ENCODE measurements at regions not wholly inside any gene's neighbourhood (a gene's known extent, or its start where the extent isn't known, plus 50 kb on each side); places are given as distances from the start of the nearest gene placed in this dataset.
"Not testable (repeated sequence)": the region's sequence is repeated elsewhere in the genome, so short reads cannot be mapped to it uniquely, and the experiment has no call there.

- ATAC-seq (replicated peaks) = no peak
- no peaks in the 10 kb centered on the region for H3K4me1 Mint-ChIP-seq
- no peaks in the 10 kb centered on the region for H3K36me3 Mint-ChIP-seq (ENCODE audit: low read depth)
These were observed 81.5 kb upstream of the OSBPL8 start for GRCh38 chr12:76641073-76641472.

GRCh38 chr12:76641961-76642360 lies 82.4 kb upstream of the OSBPL8 start:
- Mint-ChIP-seq H3K4me3 (no peak overlapping the region), H3K9me3 (no peaks in the 10 kb centered on the region), H3K27ac (no peak overlapping the region), H3K27me3 (peaks cover 11% of the 10 kb centered on the region), H3K4me1 (no peaks in the 10 kb centered on the region), H3K36me3 (ENCODE audit: low read depth) (no peaks in the 10 kb centered on the region)
- no peak for ATAC-seq (replicated peaks)

More at GRCh38 chr12:76641073-76641472, 81.5 kb upstream of the OSBPL8 start:
- H3K4me3 Mint-ChIP-seq = no peak overlapping the region
- peaks cover 11% of the 10 kb centered on the region for H3K27me3 Mint-ChIP-seq
- H3K9me3 Mint-ChIP-seq = no peaks in the 10 kb centered on the region
- H3K27ac Mint-ChIP-seq = no peak overlapping the region

GRCh38 chr12:76643438-76643837 lies 83.9 kb upstream of the OSBPL8 start:
- no peak for ATAC-seq (replicated peaks)
- Mint-ChIP-seq H3K36me3 (ENCODE audit: low read depth) (no peaks in the 10 kb centered on the region), H3K27ac (no peak overlapping the region), H3K27me3 (peaks cover 11% of the 10 kb centered on the region), H3K4me1 (no peaks in the 10 kb centered on the region), H3K4me3 (no peak overlapping the region), H3K9me3 (no peaks in the 10 kb centered on the region)

- Mint-ChIP-seq H3K4me1 (no peaks in the 10 kb centered on the region), H3K27ac (no peak overlapping the region), H3K27me3 (peaks cover 15% of the 10 kb centered on the region), H3K9me3 (no peaks in the 10 kb centered on the region), H3K4me3 (no peak overlapping the region), H3K36me3 (ENCODE audit: low read depth) (no peaks in the 10 kb centered on the region)
- ATAC-seq (replicated peaks) = no peak
These were observed 85.4 kb upstream of the OSBPL8 start for GRCh38 chr12:76644950-76645349.

- ATAC-seq (replicated peaks) = no peak
- H3K4me3 Mint-ChIP-seq = no peak overlapping the region
- H3K9me3 Mint-ChIP-seq = no peaks in the 10 kb centered on the region
- H3K27ac Mint-ChIP-seq = no peak overlapping the region
- H3K27me3 Mint-ChIP-seq = peaks cover 15% of the 10 kb centered on the region
- no peaks in the 10 kb centered on the region for H3K4me1 Mint-ChIP-seq
- H3K36me3 Mint-ChIP-seq (ENCODE audit: low read depth) = no peaks in the 10 kb centered on the region
These were observed 86.4 kb upstream of the OSBPL8 start for GRCh38 chr12:76645934-76646333.

GRCh38 chr12:76646366-76646765 lies 86.8 kb upstream of the OSBPL8 start:
- H3K27me3 Mint-ChIP-seq = peaks cover 17% of the 10 kb centered on the region
- no peak overlapping the region for H3K27ac Mint-ChIP-seq
- H3K36me3 Mint-ChIP-seq (ENCODE audit: low read depth) = no peaks in the 10 kb centered on the region
- ATAC-seq (replicated peaks) = no peak
- no peaks in the 10 kb centered on the region for H3K9me3 Mint-ChIP-seq
- H3K4me3 Mint-ChIP-seq = no peak overlapping the region
- H3K4me1 Mint-ChIP-seq = no peaks in the 10 kb centered on the region

GRCh38 chr12:76649099-76649498 lies 89.5 kb upstream of the OSBPL8 start:
- no peaks in the 10 kb centered on the region for H3K4me1 Mint-ChIP-seq
- H3K4me3 Mint-ChIP-seq = no peak overlapping the region

GRCh38 chr12:76652402-76652801 lies 92.8 kb upstream of the OSBPL8 start:
- H3K4me1 Mint-ChIP-seq = no peaks in the 10 kb centered on the region
- H3K9me3 Mint-ChIP-seq = no peaks in the 10 kb centered on the region
- no peak overlapping the region for H3K4me3 Mint-ChIP-seq
- no peak overlapping the region for H3K27ac Mint-ChIP-seq
- no peak for ATAC-seq (replicated peaks)
- no peaks in the 10 kb centered on the region for H3K36me3 Mint-ChIP-seq (ENCODE audit: low read depth)
- peaks cover 15% of the 10 kb centered on the region for H3K27me3 Mint-ChIP-seq

More at GRCh38 chr12:76649099-76649498, 89.5 kb upstream of the OSBPL8 start:
- no peaks in the 10 kb centered on the region for H3K9me3 Mint-ChIP-seq
- no peaks in the 10 kb centered on the region for H3K36me3 Mint-ChIP-seq (ENCODE audit: low read depth)
- H3K27ac Mint-ChIP-seq = no peak overlapping the region
- ATAC-seq (replicated peaks) = no peak
- peaks cover 12% of the 10 kb centered on the region for H3K27me3 Mint-ChIP-seq

GRCh38 chr12:76653342-76653741 lies 93.8 kb upstream of the OSBPL8 start:
- Mint-ChIP-seq H3K4me1 (no peaks in the 10 kb centered on the region), H3K27me3 (peaks cover 17% of the 10 kb centered on the region), H3K4me3 (no peak overlapping the region), H3K27ac (no peak overlapping the region), H3K9me3 (no peaks in the 10 kb centered on the region), H3K36me3 (ENCODE audit: low read depth) (no peaks in the 10 kb centered on the region)
- ATAC-seq (replicated peaks) = no peak

GRCh38 chr12:76664731-76665130 lies 99.2 kb upstream of the ZDHHC17 start:
- no peak overlapping the region for H3K4me3 Mint-ChIP-seq
- H3K27ac Mint-ChIP-seq = no peak overlapping the region
- peaks cover 14% of the 10 kb centered on the region for H3K27me3 Mint-ChIP-seq
- H3K9me3 Mint-ChIP-seq = peaks cover 4% of the 10 kb centered on the region
- no peak for ATAC-seq (replicated peaks)
- no peaks in the 10 kb centered on the region for H3K4me1 Mint-ChIP-seq
- no peaks in the 10 kb centered on the region for H3K36me3 Mint-ChIP-seq (ENCODE audit: low read depth)

- no peaks in the 10 kb centered on the region for H3K36me3 Mint-ChIP-seq (ENCODE audit: low read depth)
- no peak for ATAC-seq (replicated peaks)
- H3K27ac Mint-ChIP-seq = no peak overlapping the region
- H3K4me1 Mint-ChIP-seq = no peaks in the 10 kb centered on the region
- peaks cover 4% of the 10 kb centered on the region for H3K9me3 Mint-ChIP-seq
- peaks cover 11% of the 10 kb centered on the region for H3K27me3 Mint-ChIP-seq
- H3K4me3 Mint-ChIP-seq = no peak overlapping the region
These were observed 97.6 kb upstream of the ZDHHC17 start for GRCh38 chr12:76666290-76666835.

GRCh38 chr12:76669981-76670380 lies 93.9 kb upstream of the ZDHHC17 start:
- Mint-ChIP-seq H3K9me3 (peaks cover 4% of the 10 kb centered on the region), H3K4me3 (no peak overlapping the region), H3K27ac (no peak overlapping the region), H3K4me1 (no peaks in the 10 kb centered on the region), H3K36me3 (ENCODE audit: low read depth) (no peaks in the 10 kb centered on the region), H3K27me3 (peaks cover 10% of the 10 kb centered on the region)
- ATAC-seq (replicated peaks) = no peak

- Mint-ChIP-seq H3K27me3 (peaks cover 10% of the 10 kb centered on the region), H3K27ac (no peak overlapping the region), H3K36me3 (ENCODE audit: low read depth) (no peaks in the 10 kb centered on the region), H3K4me3 (no peak overlapping the region), H3K9me3 (peaks cover 4% of the 10 kb centered on the region), H3K4me1 (no peaks in the 10 kb centered on the region)
- no peak for ATAC-seq (replicated peaks)
These were observed 93.1 kb upstream of the ZDHHC17 start for GRCh38 chr12:76670776-76671175.

GRCh38 chr12:76674669-76675315 lies 89.1 kb upstream of the ZDHHC17 start:
- no peaks in the 10 kb centered on the region for H3K27me3 Mint-ChIP-seq
- ATAC-seq (replicated peaks) = peak; percentile 45
- H3K4me1 Mint-ChIP-seq = no peaks in the 10 kb centered on the region
- H3K4me3 Mint-ChIP-seq = no peak overlapping the region
- no peaks in the 10 kb centered on the region for H3K9me3 Mint-ChIP-seq
- H3K36me3 Mint-ChIP-seq (ENCODE audit: low read depth) = no peaks in the 10 kb centered on the region
- H3K27ac Mint-ChIP-seq = no peak overlapping the region

- not testable (repeated sequence) for H3K27me3 Mint-ChIP-seq; ATAC-seq (replicated peaks); H3K27ac Mint-ChIP-seq; H3K4me1 Mint-ChIP-seq; H3K4me3 Mint-ChIP-seq; H3K9me3 Mint-ChIP-seq; H3K36me3 Mint-ChIP-seq (ENCODE audit: low read depth)
These were observed 87.7 kb upstream of the ZDHHC17 start for GRCh38 chr12:76676261-76676660.
